WI38 (cell line): ENCODE measurements at regions not wholly inside any gene's neighbourhood (a gene's known extent, or its start where the extent isn't known, plus 50 kb on each side); places are given as distances from the start of the nearest gene placed in this dataset.

Experiments
- H3K4me3 ChIP-seq: 2 replicates; pipeline ENCODE4 v1.5.1; 2011; ENCODE audit warnings: low read depth, mild to moderate bottlenecking, control low read depth, low read length
- CTCF ChIP-seq: IDR thresholded peaks from 2 replicates; pipeline ENCODE4 v1.5.1; 2012; ENCODE audit warnings: low read depth, mild to moderate bottlenecking, control low read depth, low read length

GRCh38 chr9:103700195-103700962, 393.7 kb upstream of the SMC2 start:
- no peak for TF ChIP-seq CTCF
- no peak overlapping the region for H3K4me3 ChIP-seq

GRCh38 chr9:103702572-103702971, 391.5 kb upstream of the SMC2 start:
- no peak for TF ChIP-seq CTCF

GRCh38 chr9:103707181-103707580, 386.9 kb upstream of the SMC2 start:
- H3K4me3 ChIP-seq = no peak overlapping the region
- TF ChIP-seq CTCF = no peak

More at GRCh38 chr9:103702572-103702971, 391.5 kb upstream of the SMC2 start:
- no peak overlapping the region for H3K4me3 ChIP-seq

- TF ChIP-seq CTCF = no peak
- H3K4me3 ChIP-seq = no peak overlapping the region
These were observed 384.7 kb upstream of the SMC2 start for GRCh38 chr9:103709366-103709765.

- TF ChIP-seq CTCF = no peak
- no peak overlapping the region for H3K4me3 ChIP-seq
These were observed 380.5 kb upstream of the SMC2 start for GRCh38 chr9:103713631-103714030.

- no peak for TF ChIP-seq CTCF
- H3K4me3 ChIP-seq = no peak overlapping the region
These were observed 379.1 kb upstream of the SMC2 start for GRCh38 chr9:103714992-103715391.

GRCh38 chr9:103721056-103721455, 373.1 kb upstream of the SMC2 start:
- TF ChIP-seq CTCF = no peak
- no peak overlapping the region for H3K4me3 ChIP-seq
